Hematopoietic multipotent progenitor cell treated with erythropoietin and hydrocortisone succinate and interleukin-3 and kit ligand, for 6 days (in vitro differentiated cells): ENCODE measurements at regions not wholly inside any gene's neighbourhood (a gene's known extent, or its start where the extent isn't known, plus 50 kb on each side); places are given as distances from the start of the nearest gene placed in this dataset.

Experiments used
- DNase-seq: peaks from one replicate; pipeline ENCODE4 v3.0.0-alpha.2; 2015

DNA sequence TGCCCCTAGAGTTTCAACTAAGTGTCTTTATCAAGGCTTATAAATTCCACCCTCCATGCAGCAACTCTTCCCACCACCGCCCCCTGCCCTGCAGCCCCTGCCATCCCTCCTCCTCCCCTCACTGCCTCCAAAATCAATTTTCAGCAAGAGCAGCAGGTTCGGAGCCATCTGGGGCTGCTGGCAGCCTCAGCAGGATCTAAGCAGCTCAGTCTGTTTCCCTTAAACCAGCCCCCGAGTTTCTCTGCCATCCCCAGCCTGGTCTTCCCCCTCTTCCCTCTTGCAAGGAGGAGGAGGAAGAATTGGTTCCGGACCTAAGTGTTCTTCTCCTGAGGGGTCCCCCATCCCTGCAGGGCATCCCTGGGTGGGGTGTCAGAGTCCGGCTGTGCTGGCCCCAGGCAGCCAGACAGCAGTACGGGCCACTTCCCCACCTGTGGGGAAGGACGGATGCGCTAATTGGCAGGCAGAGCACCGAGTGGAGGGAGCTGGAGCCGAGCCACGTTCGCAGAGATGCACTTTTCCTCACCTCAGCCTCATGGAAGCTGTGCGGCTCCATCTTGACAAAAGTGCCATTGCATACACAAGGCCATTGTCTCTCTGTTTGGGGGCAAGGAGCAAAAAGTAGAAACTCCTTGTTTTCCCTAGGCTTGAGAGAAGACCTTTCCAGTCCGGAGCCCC lies 189.3 kb downstream of the KCNA5 start:
- DNase-seq, result no peak

DNA sequence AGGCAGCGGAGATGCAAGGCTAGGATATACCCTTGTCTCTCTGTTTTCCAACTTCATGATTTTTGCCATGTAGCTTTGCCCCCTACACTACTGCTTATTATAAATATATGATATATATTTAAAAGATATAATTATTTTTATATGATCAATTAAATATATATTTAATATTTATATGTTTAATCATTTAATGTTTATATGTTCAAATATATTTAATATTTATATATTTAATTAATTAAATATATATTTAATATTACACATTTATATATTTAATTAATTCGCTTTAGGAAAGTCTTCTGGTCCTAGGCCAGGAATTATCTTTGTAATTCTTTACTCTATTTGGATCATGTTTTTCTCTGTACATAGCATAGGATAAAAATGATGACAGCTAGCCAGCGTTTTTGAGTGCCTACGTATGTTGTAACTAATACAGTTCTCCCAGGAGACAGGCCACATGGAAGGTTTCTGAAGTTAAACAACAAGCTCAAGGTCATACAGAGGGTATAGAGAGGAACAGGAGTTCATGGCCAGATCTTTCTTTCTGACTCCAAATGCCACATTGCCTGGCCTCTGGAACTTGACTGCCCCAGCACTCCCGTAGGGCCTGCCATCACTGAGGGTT lies 192.5 kb downstream of the KCNA5 start:
- no peak for DNase-seq

DNA sequence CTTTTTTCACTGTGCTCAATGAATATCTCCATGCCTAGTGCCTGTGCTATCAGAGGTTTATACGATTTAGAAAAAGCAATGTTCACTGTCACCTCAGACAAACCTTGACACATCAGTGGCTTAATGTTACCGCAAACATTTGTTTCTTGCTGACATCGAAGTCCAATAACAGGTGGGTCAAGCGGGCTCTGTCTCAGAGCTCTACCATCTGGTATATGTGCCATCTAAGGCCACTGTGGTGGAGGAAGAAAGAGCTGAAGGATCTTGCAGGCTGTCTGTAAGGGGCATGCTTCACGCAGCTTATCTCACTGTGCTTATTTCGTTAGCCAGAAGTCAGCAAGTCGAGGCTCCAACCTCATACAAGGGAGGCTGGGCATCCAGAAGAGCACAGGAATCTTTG lies 189.5 kb upstream of the NTF3 start:
- DNase-seq, result no peak

DNA sequence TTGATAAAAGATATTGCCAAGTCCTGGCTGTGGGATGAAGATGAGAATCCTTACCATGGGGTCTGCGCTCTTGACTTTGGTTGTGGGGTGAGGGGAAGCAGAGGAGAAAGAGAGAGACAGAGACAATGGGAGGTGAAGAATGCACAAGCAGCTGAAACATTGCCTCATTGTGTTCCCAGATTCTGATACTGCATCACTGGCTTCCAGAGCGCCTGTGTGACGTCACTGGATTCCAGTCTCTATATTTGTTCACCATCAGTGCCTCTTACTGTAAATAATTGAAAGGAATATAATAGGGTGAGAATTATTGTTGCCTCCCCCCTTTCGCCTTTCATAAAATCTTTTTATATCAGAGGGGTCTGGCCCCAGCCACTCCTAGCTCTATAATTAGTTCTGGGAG lies 188.9 kb upstream of the NTF3 start:
- no peak for DNase-seq

DNA sequence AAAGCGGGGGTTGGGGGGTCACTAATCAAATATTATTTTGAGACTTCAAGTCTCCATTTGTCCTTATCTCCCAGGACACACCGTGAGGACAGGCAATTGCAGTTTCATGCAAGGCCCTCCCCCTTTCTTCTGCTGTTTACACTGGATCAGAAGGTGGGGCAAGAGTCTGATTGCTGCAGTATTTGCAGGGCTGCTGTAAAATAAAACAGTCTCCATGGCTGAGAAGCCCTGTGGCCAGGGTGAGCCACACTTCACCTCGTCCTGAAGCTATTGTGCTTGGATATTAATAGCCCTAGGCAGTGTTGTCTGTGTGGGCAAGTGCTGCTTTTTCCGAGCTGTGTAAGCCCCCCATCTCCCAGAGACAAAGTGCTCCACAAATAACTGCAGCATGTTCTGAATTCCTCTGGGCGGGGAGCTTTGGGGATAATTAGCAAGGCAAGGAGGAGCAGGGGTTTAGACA lies 187.4 kb upstream of the NTF3 start:
- DNase-seq, result peak; percentile 62

DNA sequence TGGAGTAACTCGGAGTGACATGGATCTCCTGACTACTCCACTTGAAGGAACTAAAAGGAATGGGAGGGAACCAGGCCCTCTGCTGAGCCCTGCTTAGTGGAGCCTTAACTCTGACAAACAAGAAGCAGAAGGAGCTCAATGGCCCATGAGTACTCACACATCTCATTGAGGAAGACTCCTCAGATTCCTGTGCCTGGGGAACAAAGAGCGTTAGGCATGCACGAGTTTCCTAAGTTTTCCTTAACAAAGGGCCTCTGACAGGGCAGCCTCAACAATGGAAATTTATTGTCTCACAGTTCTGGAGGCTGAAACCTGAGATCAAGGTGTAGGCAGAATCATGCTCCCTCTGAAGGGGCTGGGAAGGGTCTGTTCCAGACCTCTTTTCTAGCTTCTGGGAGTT lies 185.7 kb upstream of the NTF3 start:
- no peak for DNase-seq

DNA sequence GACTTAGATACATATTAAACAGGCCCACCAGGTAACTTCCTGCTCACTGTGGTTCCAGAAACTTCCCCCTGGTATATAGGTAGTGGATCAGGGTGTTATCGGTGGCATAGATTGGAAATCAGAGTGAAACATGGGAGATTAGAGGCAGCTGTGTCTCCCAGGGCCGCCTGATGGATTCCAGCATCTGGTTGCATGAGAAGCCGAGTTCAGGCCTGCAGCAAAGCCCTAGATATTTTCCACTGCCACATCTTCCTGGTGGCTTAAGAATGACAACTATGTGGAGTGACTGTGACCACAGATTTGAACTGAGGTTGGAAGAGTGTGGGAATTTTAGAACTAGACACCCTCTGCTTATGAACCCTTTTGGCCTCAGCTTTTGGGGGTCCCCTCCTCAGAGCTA lies 184.8 kb upstream of the NTF3 start:
- no peak for DNase-seq

DNA sequence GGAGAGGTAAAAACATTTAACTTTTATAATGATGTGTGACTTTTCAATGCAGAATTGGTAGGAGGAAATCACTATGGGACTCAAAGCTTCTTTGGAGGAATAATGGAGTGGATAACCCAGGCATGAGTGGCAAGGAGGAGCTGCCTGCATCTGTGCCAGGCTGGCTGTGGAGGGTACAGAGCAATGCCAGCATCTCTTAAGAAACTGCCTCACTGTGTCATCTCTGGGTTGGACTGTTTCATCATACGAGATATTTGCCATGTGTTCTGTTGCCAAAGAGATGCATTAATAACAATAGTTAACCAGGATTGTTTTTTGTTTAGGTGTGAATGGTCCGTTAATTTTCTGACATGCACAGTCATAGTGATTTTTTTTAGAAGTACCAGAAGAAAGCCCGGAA lies 183.7 kb upstream of the NTF3 start:
- DNase-seq, result no peak

DNA sequence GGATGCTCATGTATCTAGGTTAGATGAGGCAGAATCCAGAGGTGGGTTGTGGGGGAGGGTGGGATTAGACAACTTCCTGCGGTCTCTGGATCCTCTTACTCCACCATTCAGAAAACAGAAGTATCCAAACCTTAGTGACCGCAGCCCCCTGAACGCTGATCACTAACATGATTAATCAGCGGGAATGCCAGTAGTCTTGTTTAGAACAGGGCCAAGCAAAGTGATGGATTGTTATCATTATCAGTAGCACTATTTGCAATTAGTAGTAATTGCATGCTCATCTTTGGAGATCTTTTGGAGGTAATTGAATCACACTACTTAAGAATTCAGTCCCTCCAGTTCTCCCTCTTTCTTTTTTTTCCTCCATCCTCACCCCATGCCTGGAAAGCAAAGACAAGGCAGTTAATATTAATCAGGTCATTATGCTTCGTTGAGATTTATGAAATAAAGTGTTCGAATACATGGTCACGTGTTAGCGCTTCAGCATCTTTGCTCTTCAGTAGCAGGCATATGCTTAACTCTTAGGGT lies 182.8 kb upstream of the NTF3 start:
- no peak for DNase-seq

DNA sequence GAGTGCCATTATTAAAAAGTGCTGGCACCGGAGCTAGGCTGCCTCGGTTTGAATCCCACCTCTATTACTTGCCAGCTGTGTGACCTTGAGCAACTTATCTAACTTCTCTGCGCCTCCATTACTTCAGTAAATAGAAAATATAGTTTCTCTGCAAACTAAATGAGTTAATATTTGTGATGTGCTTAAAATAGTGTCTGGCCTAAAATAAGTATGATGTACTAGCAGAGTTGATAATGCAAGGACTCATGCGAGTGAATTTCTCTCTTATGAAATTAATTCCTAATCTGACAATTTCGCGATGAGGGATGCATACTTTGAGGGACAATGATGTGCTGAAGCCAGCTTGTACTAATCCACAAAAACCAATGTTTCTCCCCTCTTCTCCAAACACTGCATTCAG lies 180.8 kb upstream of the NTF3 start:
- no peak for DNase-seq

DNA sequence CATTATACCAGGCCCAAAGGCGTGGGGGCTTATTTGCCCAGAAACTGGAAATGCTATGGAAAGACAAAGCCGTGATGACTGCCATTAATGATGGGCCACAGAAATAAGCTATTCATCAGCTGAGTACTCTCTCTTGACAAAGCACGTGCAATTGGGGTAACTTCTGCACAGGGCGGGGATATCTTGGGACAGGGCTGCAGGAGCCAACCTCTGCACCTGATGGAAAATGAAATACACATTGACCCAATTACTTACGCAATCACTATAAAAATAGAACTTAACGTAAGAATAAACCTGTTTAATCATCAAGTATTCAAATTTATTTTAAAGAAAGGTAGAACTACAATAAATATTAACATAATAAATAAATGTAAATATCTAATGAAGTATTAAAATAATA lies 180.1 kb upstream of the NTF3 start:
- DNase-seq, result no peak

DNA sequence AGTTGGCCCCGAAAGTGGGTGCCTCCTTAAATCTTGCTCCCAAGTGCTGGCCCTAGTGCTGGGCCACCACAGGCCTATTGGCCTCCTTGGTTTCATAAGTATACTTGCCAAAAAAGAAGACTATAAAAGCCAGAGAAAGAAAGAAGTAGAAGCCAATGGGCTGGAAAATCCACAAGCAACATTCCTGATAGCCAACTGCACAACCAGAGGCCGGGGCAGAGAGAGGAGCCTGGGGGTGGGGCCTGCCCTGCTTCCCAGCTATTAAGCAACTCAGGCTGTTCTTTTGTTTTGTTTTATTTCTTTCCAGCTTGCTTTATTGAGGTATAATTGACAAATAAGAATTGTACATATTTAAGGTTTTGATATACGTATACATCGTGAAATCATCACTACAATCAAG lies 177.2 kb upstream of the NTF3 start:
- DNase-seq, result no peak

DNA sequence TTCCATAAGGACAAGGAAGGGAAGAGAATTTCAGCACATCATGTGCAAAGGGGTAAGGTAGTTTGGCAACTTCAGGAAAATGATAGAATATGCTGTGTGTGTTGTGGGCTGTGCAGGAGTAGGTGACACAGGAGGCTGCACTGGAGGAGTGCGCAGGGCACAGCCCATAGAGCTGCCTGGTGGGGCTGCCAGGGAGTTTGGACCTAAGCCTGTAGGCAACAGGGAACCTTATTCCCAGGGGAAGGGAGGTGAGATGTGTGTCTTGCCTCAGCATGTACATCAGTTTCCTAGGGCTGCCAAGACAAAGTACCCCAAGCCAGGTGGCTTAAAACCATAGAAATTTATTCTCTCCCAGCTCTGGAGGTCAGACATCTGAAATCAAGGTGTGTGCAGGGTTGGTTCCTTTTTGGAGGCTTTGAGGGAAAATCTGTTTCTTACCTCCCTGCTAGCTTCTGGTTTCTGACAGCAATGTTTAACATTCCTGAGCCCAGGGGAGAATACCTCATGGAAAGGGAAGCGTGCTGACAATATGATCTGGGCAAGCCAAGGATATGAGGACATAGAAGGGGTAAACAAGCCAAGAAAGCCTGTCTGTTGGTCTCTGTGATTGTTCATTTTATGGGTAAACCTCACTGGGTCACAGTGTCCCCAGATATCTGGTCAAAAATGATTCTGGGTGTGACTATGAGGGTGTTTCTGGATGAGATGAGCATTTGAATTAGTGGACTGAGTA lies 174.0 kb upstream of the NTF3 start:
- no peak for DNase-seq

DNA sequence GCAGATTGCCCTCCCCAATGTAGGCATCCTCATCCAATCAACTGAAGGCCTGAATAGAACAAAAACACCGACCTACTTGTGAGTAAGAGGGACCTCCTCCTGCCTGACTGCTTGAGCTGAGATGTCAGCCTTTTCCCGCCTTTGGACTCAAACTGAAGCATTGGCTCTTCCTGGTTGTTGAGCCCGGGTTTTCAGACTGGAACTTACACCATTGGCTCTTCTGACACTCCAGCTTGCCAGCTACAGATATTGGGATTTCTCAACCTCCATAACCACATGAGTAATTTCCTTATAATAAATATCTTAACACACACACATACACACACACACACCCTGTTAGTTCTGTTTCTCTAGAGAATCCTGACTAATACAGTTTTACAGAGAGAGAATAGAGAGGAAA lies 173.4 kb upstream of the NTF3 start:
- DNase-seq, result no peak

DNA sequence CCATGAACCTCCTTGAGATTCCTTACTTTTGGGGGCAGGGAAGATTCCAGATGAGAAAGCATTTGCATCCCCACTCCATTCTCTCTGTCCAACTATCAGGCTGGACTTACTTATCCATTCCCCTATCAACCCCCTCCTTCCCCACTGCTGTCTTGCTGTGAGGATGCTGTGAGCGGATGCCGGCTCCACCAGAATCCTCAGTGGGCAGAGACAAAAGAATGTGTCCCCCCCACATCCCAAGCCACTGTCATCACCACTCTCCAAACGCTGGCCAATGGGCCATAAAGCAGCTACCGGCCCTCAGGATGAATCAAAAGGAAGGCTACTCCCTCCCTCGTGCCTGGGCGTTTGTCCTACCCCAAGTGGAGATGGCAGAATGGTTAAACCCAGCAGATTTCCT lies 173.0 kb upstream of the NTF3 start:
- DNase-seq, result no peak

DNA sequence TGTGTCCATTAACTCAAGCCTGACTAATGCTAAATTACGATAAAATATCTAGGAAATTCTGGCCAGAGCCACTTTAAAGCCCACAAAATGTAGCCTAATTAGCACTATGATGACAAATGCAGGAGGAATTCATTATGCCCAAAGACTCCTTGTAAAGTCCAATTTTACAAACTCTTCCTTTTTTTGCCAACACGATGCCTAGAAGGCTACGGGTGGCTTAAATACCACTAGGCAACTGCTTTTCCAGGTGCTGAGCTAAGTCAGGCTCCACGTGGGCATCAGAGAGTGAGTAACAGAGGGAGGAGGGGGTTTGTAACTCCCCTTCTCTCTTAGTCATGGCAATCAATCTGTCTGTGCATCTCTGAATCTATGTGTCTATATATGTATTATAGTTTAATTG lies 172.4 kb upstream of the NTF3 start:
- no peak for DNase-seq

DNA sequence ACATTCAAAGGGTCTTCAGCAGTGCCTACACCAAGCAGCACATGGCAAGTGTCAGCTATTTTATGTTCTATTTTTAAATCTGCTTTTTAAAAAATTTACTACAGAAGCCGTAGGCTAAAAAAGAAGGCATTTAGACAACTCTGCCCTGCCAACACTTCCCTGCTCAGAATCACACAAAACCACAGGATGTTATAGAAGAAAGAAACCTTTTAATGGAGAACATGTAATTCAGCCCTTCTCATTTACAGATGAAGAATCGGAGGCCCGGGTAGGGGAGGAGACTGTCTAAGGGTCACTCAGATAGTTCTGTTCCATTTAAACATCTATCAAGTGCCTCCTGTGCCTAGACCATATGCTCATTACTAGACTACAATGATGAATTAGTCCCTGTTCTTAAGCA lies 171.8 kb upstream of the NTF3 start:
- DNase-seq, result no peak

DNA sequence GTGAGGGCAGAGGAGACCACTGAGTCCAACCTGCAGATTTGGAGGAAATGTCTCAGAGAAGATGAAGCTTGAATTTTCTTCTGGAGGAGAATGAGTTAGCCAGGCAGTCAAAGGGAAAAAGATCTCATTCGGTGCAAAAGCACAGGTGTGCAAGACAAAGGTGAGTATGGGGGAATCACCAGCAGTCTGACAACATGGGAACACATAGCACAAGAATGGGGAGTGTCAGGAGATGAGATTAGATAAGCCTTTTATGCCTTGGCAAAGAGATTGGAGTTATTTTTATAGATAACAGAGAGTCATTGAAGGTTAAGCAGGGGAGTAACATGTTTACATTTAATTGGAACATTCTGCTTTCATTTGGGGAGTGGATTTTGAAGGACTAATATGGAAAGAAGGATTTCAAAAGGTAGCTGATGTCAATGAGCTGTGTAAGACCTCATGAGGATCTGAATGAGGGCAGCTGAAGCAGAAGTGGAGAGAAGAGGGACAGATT lies 171.3 kb upstream of the NTF3 start:
- no peak for DNase-seq

DNA sequence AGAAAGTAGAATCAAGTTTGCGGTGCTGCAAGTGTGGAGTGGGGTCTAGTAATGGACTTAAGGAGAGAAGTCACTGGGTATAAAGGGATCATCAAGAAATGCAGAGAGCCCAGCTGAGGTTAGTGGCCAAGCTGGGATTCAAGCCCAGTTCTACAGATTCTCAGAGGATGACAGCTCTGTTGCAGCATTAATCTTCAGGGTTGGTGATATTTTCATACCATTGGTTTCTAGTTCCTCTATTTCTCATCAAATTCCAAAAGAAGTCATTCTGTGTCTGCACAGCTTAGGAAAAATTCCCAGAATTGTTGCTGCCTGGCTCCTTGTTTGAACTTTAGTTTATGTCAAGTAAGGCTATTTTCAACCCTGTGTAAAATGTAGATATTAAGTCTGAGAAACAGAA lies 169.5 kb upstream of the NTF3 start:
- DNase-seq, result no peak

DNA sequence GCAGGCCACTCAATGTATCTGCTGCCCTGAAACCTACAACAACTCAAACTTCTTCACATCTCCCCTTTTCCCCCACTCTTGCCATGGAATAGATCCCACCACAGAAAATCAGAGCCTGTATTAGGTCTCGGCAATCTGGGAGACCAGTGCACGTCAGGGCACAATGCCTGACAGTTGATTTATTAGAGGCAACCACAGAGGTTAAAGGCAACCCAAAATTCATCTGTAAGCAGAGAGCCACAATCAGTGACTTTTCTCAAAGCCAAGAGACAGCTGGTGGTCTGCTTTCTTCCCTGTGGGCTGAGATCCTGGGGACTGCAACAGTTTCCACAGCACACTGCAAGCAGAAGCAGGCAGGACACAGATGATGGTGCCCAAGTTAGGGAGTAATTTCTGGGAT lies 169.0 kb upstream of the NTF3 start:
- DNase-seq, result no peak

DNA sequence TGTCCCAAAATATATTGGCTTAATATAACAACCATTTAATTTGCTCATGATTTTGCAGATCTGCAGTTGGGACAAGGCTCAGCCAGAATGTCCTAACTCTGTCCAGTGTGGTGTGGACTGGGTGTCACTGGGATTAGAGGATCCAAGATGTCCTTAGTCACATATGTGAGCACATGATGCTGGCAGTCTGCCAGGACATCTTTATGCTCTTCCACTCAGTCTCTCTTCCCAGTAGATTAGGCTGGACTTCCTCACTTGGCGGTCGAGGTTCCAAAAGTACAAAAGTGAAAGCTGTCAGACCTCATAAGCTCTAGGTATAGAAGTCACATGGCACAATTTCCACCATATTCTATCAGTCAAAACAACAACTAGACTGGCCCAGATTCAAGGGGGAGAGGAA lies 167.9 kb upstream of the NTF3 start:
- peak; percentile 25 for DNase-seq

DNA sequence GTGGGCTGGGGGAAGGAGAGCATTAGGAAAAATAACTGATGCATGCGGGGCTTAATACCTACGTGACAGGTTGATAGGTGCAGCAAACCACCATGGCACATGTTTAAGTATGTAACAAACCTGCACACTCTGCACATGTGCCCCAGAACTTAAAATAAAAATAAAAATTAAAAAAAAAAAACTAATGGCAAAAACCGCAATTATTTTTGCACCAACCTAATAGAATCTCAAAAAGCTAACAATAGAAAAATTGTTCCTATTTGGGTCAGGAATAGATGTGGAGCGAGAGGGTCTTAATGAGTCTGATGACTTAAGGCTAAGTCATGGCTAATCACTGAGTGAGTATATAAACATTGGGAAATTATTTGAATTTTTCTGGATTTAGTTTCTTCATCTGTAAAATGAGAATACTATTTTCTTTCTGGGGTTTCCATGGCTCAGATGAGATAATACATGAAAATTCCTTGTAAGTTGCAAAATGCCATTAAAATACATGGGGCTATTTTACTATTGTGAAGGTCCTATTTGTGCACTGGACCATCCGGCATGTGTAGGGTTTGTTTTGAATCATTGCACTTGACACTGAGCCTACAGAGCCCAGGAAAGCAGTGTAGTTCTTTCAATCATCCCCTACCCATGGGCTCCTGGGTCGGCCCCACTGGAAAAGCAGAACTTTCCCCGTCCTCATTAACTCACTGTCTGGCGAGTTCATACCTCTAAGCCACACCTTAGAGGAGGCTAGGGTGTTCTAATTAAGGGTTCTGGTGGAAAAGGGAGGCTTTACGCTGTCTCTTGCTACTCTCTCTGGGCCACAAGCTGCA lies 164.1 kb upstream of the NTF3 start:
- no peak for DNase-seq
